Ascending aorta (tissue), 2 donors: ENCODE measurements at regions not wholly inside any gene's neighbourhood (a gene's known extent, or its start where the extent isn't known, plus 50 kb on each side); places are given as distances from the start of the nearest gene placed in this dataset.

Experiments used
- DNase-seq, 2 donors: peaks; one replicate each; pipeline ENCODE4 v3.0.0-alpha.2; 2019; ENCODE audit warnings: low spot score in 2 of 2
- H3K27ac ChIP-seq, 2 donors: fragments of 200-600 bp; sonication (generic); one replicate each; pipeline ENCODE4 v1.5.1; 2016 to 2017; ENCODE audit warnings: mild to moderate bottlenecking in 1 of 2
- H3K27me3 ChIP-seq: fragments of 200-600 bp; sonication (generic); one replicate; pipeline ENCODE4 v1.5.1; 2017
- H3K36me3 ChIP-seq, 2 donors: fragments of 200-600 bp; sonication (generic); one replicate each; pipeline ENCODE4 v1.5.1; 2016
- H3K4me1 ChIP-seq, 2 donors: fragments of 200-600 bp; sonication (generic); one replicate each; pipeline ENCODE4 v1.5.1; 2016 to 2017; ENCODE audit warnings: mild to moderate bottlenecking in 1 of 2
- H3K4me3 ChIP-seq, 2 donors: fragments of 200-600 bp; sonication (generic); one replicate each; pipeline ENCODE4 v1.5.1; 2016 to 2017; ENCODE audit warnings: mild to moderate bottlenecking in 1 of 2
- H3K9me3 ChIP-seq, 2 donors: fragments of 200-600 bp; sonication (generic); one replicate each; pipeline ENCODE4 v1.5.1; 2016
- CTCF ChIP-seq, 3 experiments: fragments of 200-600 bp in 2 of 3; fragments of 450-650 bp in 1 of 3; sonication (generic) in 2 of 3; IDR thresholded peaks; one replicate each; pipeline ENCODE4 v1.5.1; 2016 to 2019; ENCODE audit warnings: antibody characterized with exemption in 3 of 3, mild to moderate bottlenecking in 1 of 3, moderate library complexity in 1 of 3
- intact Hi-C: fragments of 100-400 bp; cut with DNase I; formaldehyde crosslinking; loops from one replicate; pipeline ENCODE4 v1.15.1; 2023

DNA sequence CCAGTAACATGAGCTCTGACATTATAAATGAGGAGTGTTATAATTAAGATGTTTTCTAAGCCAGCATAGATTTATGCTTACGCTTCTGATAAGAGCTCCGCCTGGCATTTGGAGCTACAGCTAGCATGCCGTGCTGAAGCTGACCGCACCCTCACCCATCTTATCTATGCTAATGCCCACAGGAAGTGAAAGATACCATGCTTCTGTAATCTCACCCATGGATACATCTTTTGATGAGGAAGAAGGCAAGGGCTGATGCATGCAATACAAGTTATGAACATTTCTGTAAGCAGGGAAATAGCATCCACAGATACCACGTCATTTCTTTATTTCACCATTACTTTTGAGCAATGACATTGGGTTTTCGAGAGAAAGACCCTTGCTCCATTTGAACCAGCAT is 82.3 kb downstream of the ARL4C start:
- no peaks in the 10 kb centered on the region for H3K27me3 ChIP-seq
- no peak overlapping the region for H3K27ac ChIP-seq
- no peak for TF ChIP-seq CTCF (IDR thresholded peaks at IDR 0.05)
- H3K4me1 ChIP-seq: no peaks in the 10 kb centered on the region
- DNase-seq: no peak
- intact Hi-C loops: no loop called here
- H3K36me3 ChIP-seq: no peaks in the 10 kb centered on the region
- H3K9me3 ChIP-seq: no peaks in the 10 kb centered on the region
- no peak overlapping the region for H3K4me3 ChIP-seq

- no peaks in the 10 kb centered on the region for H3K27me3 ChIP-seq
- H3K36me3 ChIP-seq: no peaks in the 10 kb centered on the region
- no peaks in the 10 kb centered on the region for H3K9me3 ChIP-seq
- no peaks in the 10 kb centered on the region for H3K4me1 ChIP-seq
- no peak for TF ChIP-seq CTCF (IDR thresholded peaks at IDR 0.05)
- DNase-seq: no peak
- intact Hi-C loops: no loop called here
- H3K4me3 ChIP-seq: no peak overlapping the region
- H3K27ac ChIP-seq: no peak overlapping the region
Measured at GRCh38 chr2:234412726-234413125, 84.2 kb downstream of the ARL4C start.

GRCh38 chr2:234411793-234412192 is 85.1 kb downstream of the ARL4C start:
- intact Hi-C loops: no loop called here

DNA sequence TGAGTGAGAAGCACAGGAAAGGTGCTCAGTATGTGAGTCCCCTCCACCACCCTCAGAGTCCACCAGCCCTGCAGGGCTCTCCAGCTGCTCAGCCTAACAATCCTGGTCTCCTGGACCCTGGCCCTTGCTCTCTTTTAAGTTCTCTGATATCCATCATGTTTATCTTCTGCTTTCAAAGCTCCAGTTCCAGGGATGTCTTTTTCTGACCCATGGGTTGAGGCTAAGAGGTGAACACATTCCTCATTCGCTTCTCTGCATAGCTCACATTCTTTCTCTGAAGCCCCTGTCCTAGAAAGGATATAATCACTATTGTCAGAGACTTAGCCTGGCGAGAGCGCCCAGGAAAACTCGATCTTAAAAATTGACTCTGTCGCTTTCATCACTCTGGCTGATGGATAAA is 86.4 kb downstream of the ARL4C start:
- no peaks in the 10 kb centered on the region for H3K9me3 ChIP-seq

More at GRCh38 chr2:234411793-234412192, 85.1 kb downstream of the ARL4C start:
- no peaks in the 10 kb centered on the region for H3K9me3 ChIP-seq
- no peak overlapping the region for H3K4me3 ChIP-seq
- H3K36me3 ChIP-seq: no peaks in the 10 kb centered on the region
- no peaks in the 10 kb centered on the region for H3K4me1 ChIP-seq
- DNase-seq: no peak
- no peak overlapping the region for H3K27ac ChIP-seq
- H3K27me3 ChIP-seq: no peaks in the 10 kb centered on the region
- no peak for TF ChIP-seq CTCF (IDR thresholded peaks at IDR 0.05)

GRCh38 chr2:234409590-234409989 is 87.3 kb downstream of the ARL4C start:
- no peaks in the 10 kb centered on the region for H3K4me1 ChIP-seq
- no peak overlapping the region for H3K4me3 ChIP-seq
- intact Hi-C loops: no loop called here
- H3K9me3 ChIP-seq: no peaks in the 10 kb centered on the region
- H3K27ac ChIP-seq: no peak overlapping the region
- no peak for TF ChIP-seq CTCF (IDR thresholded peaks at IDR 0.05)
- DNase-seq: no peak
- no peaks in the 10 kb centered on the region for H3K27me3 ChIP-seq
- no peaks in the 10 kb centered on the region for H3K36me3 ChIP-seq

More for the DNA sequence above, 86.4 kb downstream of the ARL4C start:
- Histone ChIP-seq H3K27me3 (no peaks in the 10 kb centered on the region), H3K4me1 (no peaks in the 10 kb centered on the region), H3K4me3 (no peak overlapping the region), H3K36me3 (no peaks in the 10 kb centered on the region), H3K27ac (no peak overlapping the region)
- DNase-seq: no peak
- intact Hi-C loops: no loop called here
- TF ChIP-seq CTCF (IDR thresholded peaks at IDR 0.05): no peak

- Histone ChIP-seq H3K27me3 (no peaks in the 10 kb centered on the region), H3K9me3 (no peaks in the 10 kb centered on the region), H3K27ac (no peak overlapping the region), H3K36me3 (no peaks in the 10 kb centered on the region), H3K4me1 (no peaks in the 10 kb centered on the region), H3K4me3 (no peak overlapping the region)
- intact Hi-C loops: no loop called here
- no peak for TF ChIP-seq CTCF (IDR thresholded peaks at IDR 0.05)
- no peak for DNase-seq
Measured at GRCh38 chr2:234406085-234406484, 90.8 kb downstream of the ARL4C start.
